PC-9 (cell line): ENCODE measurements at regions not wholly inside any gene's neighbourhood (a gene's known extent, or its start where the extent isn't known, plus 50 kb on each side); places are given as distances from the start of the nearest gene placed in this dataset.

Source experiments
- BruUV-seq: library from RNA; stranded (reverse); fragments of 400-500 nt; replicated peaks from 2 replicates; lab custom pipeline; 2021; lab: Mats Ljungman, UMichigan
- CTCF ChIA-PET: fragments of 300-600 bp; sonication (Branson Sonifier 250); formaldehyde crosslinking; loops from one replicate; lab custom pipeline; 2022; ENCODE audit warnings: antibody characterized with exemption; lab: Charles Lee
- POLR2A ChIA-PET: fragments of 300-600 bp; sonication (Branson Sonifier 250); formaldehyde crosslinking; loops from one replicate; lab custom pipeline; 2022; ENCODE audit warnings: antibody characterized with exemption; ENCODE audit not compliant: unreplicated experiment; lab: Charles Lee
- DNase-seq, 2 experiments: peaks; one replicate each; pipeline versions ENCODE4 v3.0.0 to v3.0.0-alpha.2; 2015 to 2022; ENCODE audit warnings: mixed read lengths in 1 of 2
- H2AFZ ChIP-seq: fragments of 200-600 bp; sonication (generic); 2 replicates; pipeline ENCODE4 v1.8.1; 2017; ENCODE audit warnings: antibody characterized with exemption
- H3F3A ChIP-seq: fragments of 200-600 bp; sonication (generic); 2 replicates; pipeline ENCODE4 v1.8.1; 2017; ENCODE audit warnings: antibody characterized with exemption, mild to moderate bottlenecking, low read depth; ENCODE audit not compliant: insufficient read depth
- H3K27ac ChIP-seq: fragments of 200-600 bp; sonication (generic); 2 replicates; pipeline ENCODE4 v1.6.1; 2016; ENCODE audit warnings: mixed run types
- H3K27me3 ChIP-seq: fragments of 200-600 bp; sonication (generic); 2 replicates; pipeline ENCODE4 v1.6.1; 2016; ENCODE audit warnings: low read depth, mixed run types; ENCODE audit not compliant: insufficient read depth
- H3K36me3 ChIP-seq: fragments of 200-600 bp; sonication (generic); 2 replicates; pipeline ENCODE4 v1.6.1; 2016; ENCODE audit warnings: low read depth, mixed run types
- H3K4me1 ChIP-seq: fragments of 200-600 bp; sonication (generic); replicated peaks from 2 replicates; pipeline ENCODE4 v1.6.1; 2016; ENCODE audit warnings: mixed run types; ENCODE audit not compliant: insufficient read depth
- H3K4me2 ChIP-seq: fragments of 200-600 bp; sonication (generic); 2 replicates; pipeline ENCODE4 v1.6.1; 2017; ENCODE audit warnings: mixed run types
- H3K4me3 ChIP-seq: fragments of 200-600 bp; sonication (generic); 2 replicates; pipeline ENCODE4 v1.6.1; 2016; ENCODE audit warnings: mixed run types
- H3K79me2 ChIP-seq: fragments of 200-600 bp; sonication (generic); 2 replicates; pipeline ENCODE4 v1.6.1; 2017; ENCODE audit warnings: low read depth, mixed run types
- H3K9me2 ChIP-seq: fragments of 200-600 bp; sonication (generic); 2 replicates; pipeline ENCODE4 v1.8.1; 2017; ENCODE audit warnings: mild to moderate bottlenecking; ENCODE audit not compliant: insufficient read depth
- H3K9me3 ChIP-seq: fragments of 200-600 bp; sonication (generic); 2 replicates; pipeline ENCODE4 v1.8.1; 2016; ENCODE audit warnings: low read depth; ENCODE audit not compliant: insufficient read depth
- H4K20me1 ChIP-seq: fragments of 200-600 bp; sonication (generic); 2 replicates; pipeline ENCODE4 v1.8.1; 2017; ENCODE audit not compliant: insufficient read depth
- CTCF ChIP-seq: fragments of 200-600 bp; sonication (generic); conservative IDR thresholded peaks from 2 replicates; pipeline ENCODE4 v1.6.1; 2017; ENCODE audit warnings: mixed run types, antibody characterized with exemption, mild to moderate bottlenecking, moderate library complexity
- EZH2 ChIP-seq: fragments of 200-600 bp; sonication (generic); IDR thresholded peaks from 2 replicates; pipeline ENCODE4 v1.8.0; 2017; ENCODE audit warnings: antibody characterized with exemption, low read depth
- intact Hi-C: fragments of 100-400 bp; cut with micrococcal nuclease; formaldehyde crosslinking; loops from one replicate; pipeline ENCODE4 v1.10.0; 2022; ENCODE audit not compliant: unreplicated experiment

GRCh38 chr21:24096651-24097050, 1510.6 kb downstream of the MRPL39 start:
- POLR2A ChIA-PET: no interaction called here

GRCh38 chr21:24093032-24093431, 1514.2 kb downstream of the MRPL39 start:
- no peaks in the 10 kb centered on the region for H3K9me3 ChIP-seq
- no peaks in the 10 kb centered on the region for H3K27me3 ChIP-seq
- no peak for DNase-seq
- ChIA-PET CTCF (no interaction called here), POLR2A (no interaction called here)
- intact Hi-C loops: no loop called here
- H3K79me2 ChIP-seq: no peaks in the 10 kb centered on the region
- H3K4me2 ChIP-seq: no peak overlapping the region
- H3K36me3 ChIP-seq: no peaks in the 10 kb centered on the region
- no peaks in the 10 kb centered on the region for H4K20me1 ChIP-seq
- H2AFZ ChIP-seq: no peak overlapping the region
- H3K4me3 ChIP-seq: no peak overlapping the region
- no TSS peak for BruUV-seq
- no peaks in the 10 kb centered on the region for H3K9me2 ChIP-seq
- TF ChIP-seq EZH2: no peak
- no peak overlapping the region for H3K27ac ChIP-seq
- no peaks in the 10 kb centered on the region for H3F3A ChIP-seq
- no peaks in the 10 kb centered on the region for H3K4me1 ChIP-seq

More at GRCh38 chr21:24096651-24097050, 1510.6 kb downstream of the MRPL39 start:
- Histone ChIP-seq H3K4me2 (no peak overlapping the region), H3K4me3 (no peak overlapping the region), H3K27ac (no peak overlapping the region), H3F3A (no peaks in the 10 kb centered on the region), H3K79me2 (no peaks in the 10 kb centered on the region), H3K27me3 (no peaks in the 10 kb centered on the region), H4K20me1 (no peaks in the 10 kb centered on the region), H3K36me3 (no peaks in the 10 kb centered on the region), H3K4me1 (no peaks in the 10 kb centered on the region), H2AFZ (no peak overlapping the region), H3K9me3 (no peaks in the 10 kb centered on the region), H3K9me2 (no peaks in the 10 kb centered on the region)
- CTCF ChIA-PET: no interaction called here
- TF ChIP-seq CTCF (no peak), EZH2 (no peak)
- intact Hi-C loops: no loop called here
- no TSS peak for BruUV-seq
- no peak for DNase-seq

- H3K79me2 ChIP-seq: no peaks in the 10 kb centered on the region
- no peaks in the 10 kb centered on the region for H3K36me3 ChIP-seq
- H3F3A ChIP-seq: no peaks in the 10 kb centered on the region
- no peaks in the 10 kb centered on the region for H4K20me1 ChIP-seq
- BruUV-seq: no TSS peak
- no peak overlapping the region for H3K27ac ChIP-seq
- DNase-seq: no peak
- no peak overlapping the region for H2AFZ ChIP-seq
- no peaks in the 10 kb centered on the region for H3K4me1 ChIP-seq
- POLR2A ChIA-PET: no interaction called here
- TF ChIP-seq CTCF (no peak), EZH2 (no peak)
- intact Hi-C loops: no loop called here
- CTCF ChIA-PET: no interaction called here
- H3K4me3 ChIP-seq: no peak overlapping the region
- no peak overlapping the region for H3K4me2 ChIP-seq
- no peaks in the 10 kb centered on the region for H3K9me2 ChIP-seq
- no peaks in the 10 kb centered on the region for H3K9me3 ChIP-seq
- no peaks in the 10 kb centered on the region for H3K27me3 ChIP-seq
Measured at GRCh38 chr21:24076179-24076578, 1531.1 kb downstream of the MRPL39 start.

- Histone ChIP-seq H3F3A (no peaks in the 10 kb centered on the region), H2AFZ (no peak overlapping the region), H3K27ac (no peak overlapping the region), H3K4me2 (no peak overlapping the region), H4K20me1 (no peaks in the 10 kb centered on the region), H3K27me3 (no peaks in the 10 kb centered on the region), H3K9me3 (no peaks in the 10 kb centered on the region), H3K36me3 (no peaks in the 10 kb centered on the region), H3K4me3 (no peak overlapping the region), H3K9me2 (no peaks in the 10 kb centered on the region), H3K79me2 (no peaks in the 10 kb centered on the region), H3K4me1 (no peaks in the 10 kb centered on the region)
- CTCF ChIA-PET: no interaction called here
- TF ChIP-seq CTCF (no peak), EZH2 (no peak)
- DNase-seq: no peak
- intact Hi-C loops: no loop called here
- POLR2A ChIA-PET: interaction anchor here (0.7 kb wide), 1 partner anchor 820 kb away, joined by 5 read pairs; no protein-coding TSS in a partner anchor
- BruUV-seq: no TSS peak
Measured at GRCh38 chr21:24055696-24056095, 1551.6 kb downstream of the MRPL39 start.
